PC-9 (cell line): ENCODE measurements at regions not wholly inside any gene's neighbourhood (a gene's known extent, or its start where the extent isn't known, plus 50 kb on each side); places are given as distances from the start of the nearest gene placed in this dataset.

ENCODE experiments used
- BruUV-seq: library from RNA; stranded (reverse); fragments of 400-500 nt; replicated peaks from 2 replicates; lab custom pipeline; 2021; lab: Mats Ljungman, UMichigan
- CTCF ChIA-PET: fragments of 300-600 bp; sonication (Branson Sonifier 250); formaldehyde crosslinking; loops from one replicate; lab custom pipeline; 2022; ENCODE audit warnings: antibody characterized with exemption; lab: Charles Lee
- POLR2A ChIA-PET: fragments of 300-600 bp; sonication (Branson Sonifier 250); formaldehyde crosslinking; loops from one replicate; lab custom pipeline; 2022; ENCODE audit warnings: antibody characterized with exemption; ENCODE audit not compliant: unreplicated experiment; lab: Charles Lee
- DNase-seq, 2 experiments: peaks; one replicate each; pipeline versions ENCODE4 v3.0.0 to v3.0.0-alpha.2; 2015 to 2022; ENCODE audit warnings: mixed read lengths in 1 of 2
- H2AFZ ChIP-seq: fragments of 200-600 bp; sonication (generic); 2 replicates; pipeline ENCODE4 v1.8.1; 2017; ENCODE audit warnings: antibody characterized with exemption
- H3F3A ChIP-seq: fragments of 200-600 bp; sonication (generic); 2 replicates; pipeline ENCODE4 v1.8.1; 2017; ENCODE audit warnings: antibody characterized with exemption, mild to moderate bottlenecking, low read depth; ENCODE audit not compliant: insufficient read depth
- H3K27ac ChIP-seq: fragments of 200-600 bp; sonication (generic); 2 replicates; pipeline ENCODE4 v1.6.1; 2016; ENCODE audit warnings: mixed run types
- H3K27me3 ChIP-seq: fragments of 200-600 bp; sonication (generic); 2 replicates; pipeline ENCODE4 v1.6.1; 2016; ENCODE audit warnings: low read depth, mixed run types; ENCODE audit not compliant: insufficient read depth
- H3K36me3 ChIP-seq: fragments of 200-600 bp; sonication (generic); 2 replicates; pipeline ENCODE4 v1.6.1; 2016; ENCODE audit warnings: low read depth, mixed run types
- H3K4me1 ChIP-seq: fragments of 200-600 bp; sonication (generic); replicated peaks from 2 replicates; pipeline ENCODE4 v1.6.1; 2016; ENCODE audit warnings: mixed run types; ENCODE audit not compliant: insufficient read depth
- H3K4me2 ChIP-seq: fragments of 200-600 bp; sonication (generic); 2 replicates; pipeline ENCODE4 v1.6.1; 2017; ENCODE audit warnings: mixed run types
- H3K4me3 ChIP-seq: fragments of 200-600 bp; sonication (generic); 2 replicates; pipeline ENCODE4 v1.6.1; 2016; ENCODE audit warnings: mixed run types
- H3K79me2 ChIP-seq: fragments of 200-600 bp; sonication (generic); 2 replicates; pipeline ENCODE4 v1.6.1; 2017; ENCODE audit warnings: low read depth, mixed run types
- H3K9me2 ChIP-seq: fragments of 200-600 bp; sonication (generic); 2 replicates; pipeline ENCODE4 v1.8.1; 2017; ENCODE audit warnings: mild to moderate bottlenecking; ENCODE audit not compliant: insufficient read depth
- H3K9me3 ChIP-seq: fragments of 200-600 bp; sonication (generic); 2 replicates; pipeline ENCODE4 v1.8.1; 2016; ENCODE audit warnings: low read depth; ENCODE audit not compliant: insufficient read depth
- H4K20me1 ChIP-seq: fragments of 200-600 bp; sonication (generic); 2 replicates; pipeline ENCODE4 v1.8.1; 2017; ENCODE audit not compliant: insufficient read depth
- CTCF ChIP-seq: fragments of 200-600 bp; sonication (generic); conservative IDR thresholded peaks from 2 replicates; pipeline ENCODE4 v1.6.1; 2017; ENCODE audit warnings: mixed run types, antibody characterized with exemption, mild to moderate bottlenecking, moderate library complexity
- EZH2 ChIP-seq: fragments of 200-600 bp; sonication (generic); IDR thresholded peaks from 2 replicates; pipeline ENCODE4 v1.8.0; 2017; ENCODE audit warnings: antibody characterized with exemption, low read depth
- intact Hi-C: fragments of 100-400 bp; cut with micrococcal nuclease; formaldehyde crosslinking; loops from one replicate; pipeline ENCODE4 v1.10.0; 2022; ENCODE audit not compliant: unreplicated experiment

GRCh38 chrX:46321676-46322075 lies 223.5 kb downstream of the ZNF674 start:
- no peak overlapping the region for H3K4me2 ChIP-seq
- H3K9me3 ChIP-seq, result no peaks in the 10 kb centered on the region
- H4K20me1 ChIP-seq, result no peaks in the 10 kb centered on the region
- ChIA-PET CTCF (interaction anchor here (0.8 kb wide), 1 partner anchor 155 kb away, joined by 3 read pairs; no protein-coding TSS in a partner anchor), POLR2A (interaction anchor here (0.5 kb wide), 1 partner anchor 392 kb away, joined by 4 read pairs; no protein-coding TSS in a partner anchor)
- H3F3A ChIP-seq, result peaks cover 11% of the 10 kb centered on the region
- H3K4me3 ChIP-seq, result no peak overlapping the region
- H3K79me2 ChIP-seq, result no peaks in the 10 kb centered on the region
- BruUV-seq, result no TSS peak
- H3K9me2 ChIP-seq, result no peaks in the 10 kb centered on the region
- H3K27ac ChIP-seq, result no peak overlapping the region
- no peak for DNase-seq
- peaks cover 24% of the 10 kb centered on the region for H3K4me1 ChIP-seq
- H3K36me3 ChIP-seq, result no peaks in the 10 kb centered on the region
- intact Hi-C loops, result no loop called here
- TF ChIP-seq CTCF (no peak), EZH2 (no peak)
- H2AFZ ChIP-seq, result no peak overlapping the region
- H3K27me3 ChIP-seq, result no peaks in the 10 kb centered on the region

- Histone ChIP-seq H3K27ac (no peak overlapping the region), H3F3A (no peaks in the 10 kb centered on the region), H3K4me1 (peaks cover 8% of the 10 kb centered on the region), H4K20me1 (no peaks in the 10 kb centered on the region), H3K4me2 (no peak overlapping the region), H3K79me2 (no peaks in the 10 kb centered on the region), H3K4me3 (no peak overlapping the region), H3K9me3 (no peaks in the 10 kb centered on the region), H3K27me3 (no peaks in the 10 kb centered on the region), H2AFZ (no peak overlapping the region), H3K36me3 (no peaks in the 10 kb centered on the region), H3K9me2 (no peaks in the 10 kb centered on the region)
- DNase-seq, result no peak
- no peak for TF ChIP-seq EZH2
- no peak for TF ChIP-seq CTCF
- no TSS peak for BruUV-seq
- ChIA-PET CTCF (no interaction called here), POLR2A (interaction anchor here (1.0 kb wide), 1 partner anchor 59 kb away, joined by 6 read pairs; no protein-coding TSS in a partner anchor)
- intact Hi-C loops, result no loop called here
Observed at GRCh38 chrX:46319750-46320149, 225.5 kb downstream of the ZNF674 start.

GRCh38 chrX:46318551-46318950 lies 226.7 kb downstream of the ZNF674 start:
- Histone ChIP-seq H2AFZ (no peak overlapping the region), H3K27ac (no peak overlapping the region), H3F3A (no peaks in the 10 kb centered on the region), H4K20me1 (no peaks in the 10 kb centered on the region), H3K9me2 (no peaks in the 10 kb centered on the region), H3K4me1 (no peaks in the 10 kb centered on the region), H3K79me2 (no peaks in the 10 kb centered on the region), H3K4me3 (no peak overlapping the region), H3K36me3 (no peaks in the 10 kb centered on the region), H3K4me2 (no peak overlapping the region), H3K9me3 (no peaks in the 10 kb centered on the region), H3K27me3 (no peaks in the 10 kb centered on the region)
- ChIA-PET CTCF (no interaction called here), POLR2A (no interaction called here)
- BruUV-seq, result no TSS peak
- no peak for TF ChIP-seq EZH2
- TF ChIP-seq CTCF, result no peak
- intact Hi-C loops, result no loop called here
- DNase-seq, result no peak
